HG02938 (cell line): ENCODE measurements at regions not wholly inside any gene's neighbourhood (a gene's known extent, or its start where the extent isn't known, plus 50 kb on each side); places are given as distances from the start of the nearest gene placed in this dataset.
"Not testable (repeated sequence)": the region's sequence is repeated elsewhere in the genome, so short reads cannot be mapped to it uniquely, and the experiment has no call there.

ENCODE experiments used
- ATAC-seq: cut with Tn5 transposase; IDR thresholded peaks from one replicate; pipeline ENCODE4 v1.9.1; 2021; ENCODE audit warnings: mild to moderate bottlenecking, moderate library complexity; ENCODE audit not compliant: unreplicated experiment

- ATAC-seq, result not testable (repeated sequence)
Observed at GRCh38 chr18:30839056-30839561, 203.4 kb downstream of the DSC3 start.

- no peak for ATAC-seq
Observed at GRCh38 chr18:30828700-30829099, 213.8 kb downstream of the DSC3 start.

- ATAC-seq, result no peak
Observed at GRCh38 chr18:30819619-30820018, 222.9 kb downstream of the DSC3 start.

- ATAC-seq, result no peak
Observed at GRCh38 chr18:30814446-30814845, 228.1 kb downstream of the DSC3 start.

- no peak for ATAC-seq
Observed at GRCh38 chr18:30811580-30811979, 231.0 kb downstream of the DSC3 start.

- ATAC-seq, result no peak
Observed at GRCh38 chr18:30810580-30810979, 232.0 kb downstream of the DSC3 start.

GRCh38 chr18:30806823-30807222 is 235.7 kb downstream of the DSC3 start:
- ATAC-seq, result no peak

GRCh38 chr18:30800800-30801199 is 241.7 kb downstream of the DSC3 start:
- no peak for ATAC-seq

- ATAC-seq, result no peak
Observed at GRCh38 chr18:30792051-30792450, 250.5 kb downstream of the DSC3 start.

- not testable (repeated sequence) for ATAC-seq
Observed at GRCh38 chr18:30788411-30788991, 254.0 kb downstream of the DSC3 start.

GRCh38 chr18:30787410-30787809 is 255.1 kb downstream of the DSC3 start:
- ATAC-seq, result no peak

GRCh38 chr18:30781601-30782000 is 260.9 kb downstream of the DSC3 start:
- ATAC-seq, result no peak

- ATAC-seq, result no peak
Observed at GRCh38 chr18:30775629-30776028, 266.9 kb downstream of the DSC3 start.

- not testable (repeated sequence) for ATAC-seq
Observed at GRCh38 chr18:30772170-30772569, 270.4 kb downstream of the DSC3 start.

GRCh38 chr18:30766053-30766452 is 276.5 kb downstream of the DSC3 start:
- ATAC-seq, result no peak

GRCh38 chr18:30765247-30765646 is 277.3 kb downstream of the DSC3 start:
- no peak for ATAC-seq

- ATAC-seq, result no peak
Observed at GRCh38 chr18:30763902-30764350, 278.6 kb downstream of the DSC3 start.

- no peak for ATAC-seq
Observed at GRCh38 chr18:30754846-30755245, 287.7 kb downstream of the DSC3 start.

GRCh38 chr18:30748541-30748940 is 294.0 kb downstream of the DSC3 start:
- ATAC-seq, result no peak

GRCh38 chr18:30746224-30746623 is 296.3 kb downstream of the DSC3 start:
- no peak for ATAC-seq

- no peak for ATAC-seq
Observed at GRCh38 chr18:30743033-30743432, 299.5 kb downstream of the DSC3 start.

- ATAC-seq, result no peak
Observed at GRCh38 chr18:30730915-30731314, 311.6 kb downstream of the DSC3 start.

GRCh38 chr18:30727849-30728248 is 314.7 kb downstream of the DSC3 start:
- ATAC-seq, result no peak
